Neuronal stem cell (in vitro differentiated cells): ENCODE measurements at regions not wholly inside any gene's neighbourhood (a gene's known extent, or its start where the extent isn't known, plus 50 kb on each side); places are given as distances from the start of the nearest gene placed in this dataset.

Experiments used
- DNase-seq: peaks from one replicate; pipeline ENCODE4 v3.0.0-alpha.2; 2013; ENCODE audit warnings: low spot score
- H2AFZ ChIP-seq: one replicate; pipeline ENCODE4 v1.6.1; 2013; ENCODE audit warnings: mild to moderate bottlenecking, low read length, inconsistent platforms
- H2AK5ac ChIP-seq: 2 replicates; pipeline ENCODE4 v1.6.1; 2013; ENCODE audit warnings: low read depth, mild to moderate bottlenecking, inconsistent platforms, low read length, moderate library complexity, mixed read lengths
- H2BK120ac ChIP-seq: 2 replicates; pipeline ENCODE4 v1.6.1; 2013; ENCODE audit warnings: low read depth, mild to moderate bottlenecking, inconsistent platforms, low read length, moderate library complexity, mixed read lengths
- H2BK12ac ChIP-seq: one replicate; pipeline ENCODE4 v1.6.1; 2013; ENCODE audit warnings: low read length, inconsistent platforms
- H2BK15ac ChIP-seq: 2 replicates; pipeline ENCODE4 v1.6.1; 2013; ENCODE audit warnings: mild to moderate bottlenecking, low read length, inconsistent platforms, mixed read lengths
- H2BK5ac ChIP-seq: one replicate; pipeline ENCODE4 v1.6.1; 2013; ENCODE audit warnings: inconsistent platforms, mild to moderate bottlenecking, low read length, moderate library complexity
- H3K14ac ChIP-seq: one replicate; pipeline ENCODE4 v1.6.1; 2013; ENCODE audit warnings: low read length, inconsistent platforms
- H3K18ac ChIP-seq: 2 replicates; pipeline ENCODE4 v1.6.1; 2013; ENCODE audit warnings: low read length, inconsistent platforms
- H3K23ac ChIP-seq: 2 replicates; pipeline ENCODE4 v1.6.1; 2013; ENCODE audit warnings: low read depth, mild to moderate bottlenecking, mixed read lengths, low read length, inconsistent platforms; ENCODE audit not compliant: poor library complexity
- H3K27ac ChIP-seq: replicated peaks from 3 replicates; pipeline ENCODE4 v1.5.1; 2013; ENCODE audit warnings: low read length, inconsistent platforms
- H3K27me3 ChIP-seq, 3 experiments: 2 replicates each; pipeline ENCODE4 v1.6.1; 2013; ENCODE audit warnings: low read length in 3 of 3, mild to moderate bottlenecking in 2 of 3, inconsistent platforms in 1 of 3, low read depth in 1 of 3, mixed read lengths in 1 of 3, moderate library complexity in 1 of 3; ENCODE audit not compliant: control insufficient read depth in 3 of 3, insufficient read depth in 3 of 3
- H3K36me3 ChIP-seq, 2 donors: replicated peaks in 1 of 2; 2 replicates each; pipeline ENCODE4 v1.6.1; 2013; ENCODE audit warnings: low read length in 2 of 2; ENCODE audit not compliant: control insufficient read depth in 2 of 2, insufficient read depth in 2 of 2
- H3K4ac ChIP-seq: 2 replicates; pipeline ENCODE4 v1.6.1; 2013; ENCODE audit warnings: inconsistent platforms, mild to moderate bottlenecking, low read length, moderate library complexity
- H3K4me1 ChIP-seq, 2 donors: 1 replicate in 1 of 2; 2 replicates in 1 of 2; pipeline ENCODE4 v1.6.1; 2013; ENCODE audit warnings: low read length in 2 of 2, low read depth in 1 of 2; ENCODE audit not compliant: control insufficient read depth in 2 of 2, insufficient read depth in 1 of 2
- H3K4me2 ChIP-seq: one replicate; pipeline ENCODE4 v1.6.1; 2013; ENCODE audit warnings: mild to moderate bottlenecking, low read length, inconsistent platforms; ENCODE audit not compliant: insufficient read depth, poor library complexity, severe bottlenecking
- H3K4me3 ChIP-seq, 2 donors: 2 replicates each; pipeline ENCODE4 v1.5.1; 2013; ENCODE audit warnings: low read length in 2 of 2, mild to moderate bottlenecking in 2 of 2, inconsistent platforms in 1 of 2, moderate library complexity in 1 of 2
- H3K79me1 ChIP-seq: one replicate; pipeline ENCODE4 v1.6.1; 2013; ENCODE audit warnings: low read depth, mild to moderate bottlenecking, inconsistent platforms, low read length, moderate library complexity
- H3K9ac ChIP-seq: one replicate; pipeline ENCODE4 v1.6.1; 2013; ENCODE audit warnings: mild to moderate bottlenecking, low read depth, low read length, inconsistent platforms; ENCODE audit not compliant: poor library complexity
- H3K9me3 ChIP-seq, 2 donors: replicated peaks in 1 of 2; 2 replicates each; pipeline versions ENCODE3 to v1.6.1; 2013; ENCODE audit warnings: low read length in 2 of 2, mild to moderate bottlenecking in 2 of 2, inconsistent platforms in 1 of 2, low read depth in 1 of 2, mixed read lengths in 1 of 2, moderate library complexity in 1 of 2; ENCODE audit not compliant: control insufficient read depth in 2 of 2, insufficient read depth in 1 of 2
- H4K8ac ChIP-seq: one replicate; pipeline ENCODE4 v1.6.1; 2013; ENCODE audit warnings: low read depth, mild to moderate bottlenecking, inconsistent platforms, low read length, moderate library complexity
- H4K91ac ChIP-seq: one replicate; pipeline ENCODE4 v1.6.1; 2013; ENCODE audit warnings: low read length, low read depth, mild to moderate bottlenecking, inconsistent platforms; ENCODE audit not compliant: poor library complexity
- WGBS, 2 donors: extraction: QIAGEN DNeasy Blood & Tissue Kit; methylation state at CpG; one replicate each; pipeline ENCODE4 v1.1.7; 2013; ENCODE audit warnings: missing lambda C conversion rate in 2 of 2, mixed read lengths in 1 of 2; ENCODE audit not compliant: insufficient read length in 2 of 2, insufficient replicate concordance in 1 of 2; ENCODE audit errors: extremely low coverage in 2 of 2; 5-methylcytosine and 5-hydroxymethylcytosine counted together

DNA sequence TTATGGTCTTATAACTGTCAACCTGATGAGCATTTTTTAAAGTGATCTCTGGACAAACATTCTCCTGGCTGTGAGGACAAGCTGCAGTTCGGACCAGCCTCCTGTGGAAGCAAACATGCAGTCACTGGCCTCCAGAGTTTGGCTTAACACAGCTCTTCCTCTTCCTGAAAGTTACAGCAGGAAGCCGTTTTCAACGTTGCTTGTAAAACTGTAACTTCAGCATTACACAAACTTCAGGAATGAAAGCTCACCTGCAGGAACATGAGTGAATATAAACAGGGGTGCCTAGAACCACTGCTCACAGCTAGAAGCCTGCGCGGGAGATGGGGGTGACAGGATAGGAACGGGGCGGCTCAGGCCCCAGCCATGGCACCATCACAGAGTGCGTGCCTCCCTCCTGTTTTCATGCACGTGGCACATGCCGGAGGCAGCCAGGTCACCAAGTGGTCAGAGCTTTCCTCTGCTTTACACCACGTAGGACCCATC is 292.9 kb upstream of the PITRM1 start:
- H3K9me3 ChIP-seq = peaks cover 0 to 4% of the 10 kb centered on the region in 2 donors
- H3K14ac ChIP-seq = no peak overlapping the region
- no peak overlapping the region for H2AK5ac ChIP-seq
- H4K91ac ChIP-seq = no peak overlapping the region
- no CpG with 5 or more reads among the region's 11 CpGs for WGBS, 2 donors
- no peak overlapping the region for H3K4me3 ChIP-seq
- H3K36me3 ChIP-seq = no peaks in the 10 kb centered on the region
- H3K18ac ChIP-seq = peak overlapping the region; percentile 90
- no peak overlapping the region for H3K4me2 ChIP-seq
- no peak overlapping the region for H2BK15ac ChIP-seq
- no peak overlapping the region for H2BK5ac ChIP-seq
- H2AFZ ChIP-seq = peak overlapping the region; percentile 56
- H3K27me3 ChIP-seq = no peaks in the 10 kb centered on the region
- H2BK12ac ChIP-seq = no peak overlapping the region
- no peak overlapping the region for H3K9ac ChIP-seq
- DNase-seq = no peak
- H3K23ac ChIP-seq = no peak overlapping the region
- H3K4me1 ChIP-seq = peaks cover 8 to 17% of the 10 kb centered on the region in 2 donors
- H3K4ac ChIP-seq = no peak overlapping the region
- no peaks in the 10 kb centered on the region for H3K79me1 ChIP-seq
- H4K8ac ChIP-seq = no peak overlapping the region
- no peak overlapping the region for H3K27ac ChIP-seq
- no peak overlapping the region for H2BK120ac ChIP-seq

- Histone ChIP-seq H3K18ac (no peak overlapping the region), H3K14ac (no peak overlapping the region), H2BK15ac (no peak overlapping the region), H3K9ac (no peak overlapping the region), H2AFZ (peak overlapping the region; percentile 56), H2BK120ac (no peak overlapping the region), H3K4ac (no peak overlapping the region), H4K8ac (no peak overlapping the region), H3K4me1 (peaks cover 8 to 17% of the 10 kb centered on the region in 2 donors), H3K4me2 (no peak overlapping the region), H2BK5ac (no peak overlapping the region), H3K27ac (no peak overlapping the region), H3K9me3 (peaks cover 0 to 4% of the 10 kb centered on the region in 2 donors), H3K4me3 (no peak overlapping the region), H4K91ac (no peak overlapping the region), H3K23ac (no peak overlapping the region), H2BK12ac (no peak overlapping the region), H3K27me3 (no peaks in the 10 kb centered on the region), H3K79me1 (no peaks in the 10 kb centered on the region), H2AK5ac (no peak overlapping the region), H3K36me3 (no peaks in the 10 kb centered on the region)
- WGBS, 2 donors = no CpG with 5 or more reads among the region's 9 CpGs
- no peak for DNase-seq
These were observed 292.3 kb upstream of the PITRM1 start for GRCh38 chr10:3464760-3465405.

- Histone ChIP-seq H2AFZ (no peak overlapping the region), H2BK12ac (no peak overlapping the region), H3K27ac (no peak overlapping the region), H3K27me3 (no peaks in the 10 kb centered on the region), H3K18ac (no peak overlapping the region), H3K36me3 (no peaks in the 10 kb centered on the region), H2AK5ac (no peak overlapping the region), H4K91ac (no peak overlapping the region), H2BK15ac (no peak overlapping the region), H3K4me2 (no peak overlapping the region), H3K23ac (no peak overlapping the region), H3K4me1 (peaks cover 0 to 2% of the 10 kb centered on the region in 2 donors), H3K79me1 (no peaks in the 10 kb centered on the region), H2BK120ac (no peak overlapping the region), H3K9me3 (peaks cover 3 to 14% of the 10 kb centered on the region in 2 donors), H2BK5ac (no peak overlapping the region), H3K4me3 (no peak overlapping the region), H3K14ac (no peak overlapping the region), H3K9ac (no peak overlapping the region), H3K4ac (no peak overlapping the region), H4K8ac (no peak overlapping the region)
- WGBS, 2 donors = no CpG with 5 or more reads among the region's 6 CpGs
- DNase-seq = no peak
These were observed 288.0 kb upstream of the PITRM1 start for GRCh38 chr10:3460420-3461128.
